Stimulated activated CD4-positive, alpha-beta T cell treated with anti-CD3 and anti-CD28 coated beads, Interleukin-4, amount 100 ng/mL, for 24 hours (primary cell): ENCODE measurements at regions not wholly inside any gene's neighbourhood (a gene's known extent, or its start where the extent isn't known, plus 50 kb on each side); places are given as distances from the start of the nearest gene placed in this dataset.

Experiments
- DNase-seq: peaks from one replicate; pipeline ENCODE4 v3.0.0-alpha.2; 2020

DNA sequence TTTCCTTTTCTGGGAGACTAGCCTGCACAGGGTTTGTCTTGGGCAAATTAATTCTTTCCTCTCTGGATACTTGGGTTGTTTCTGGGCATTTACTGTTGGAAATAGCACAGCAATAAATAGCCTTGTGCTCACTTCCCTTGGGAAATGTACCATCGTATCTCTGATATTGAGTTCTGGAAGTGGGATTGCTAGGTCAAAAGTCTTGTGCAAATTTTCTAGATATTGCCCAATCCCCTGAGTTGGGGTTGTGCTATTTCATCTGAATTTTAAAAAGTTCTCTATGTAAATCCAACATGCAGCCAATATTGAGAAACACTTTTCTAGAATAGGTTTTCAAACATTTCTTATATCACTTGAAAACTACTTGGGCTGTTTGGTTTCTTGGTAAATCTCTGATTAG is 64.0 kb upstream of the ELOVL5 start:
- DNase-seq = no peak

DNA sequence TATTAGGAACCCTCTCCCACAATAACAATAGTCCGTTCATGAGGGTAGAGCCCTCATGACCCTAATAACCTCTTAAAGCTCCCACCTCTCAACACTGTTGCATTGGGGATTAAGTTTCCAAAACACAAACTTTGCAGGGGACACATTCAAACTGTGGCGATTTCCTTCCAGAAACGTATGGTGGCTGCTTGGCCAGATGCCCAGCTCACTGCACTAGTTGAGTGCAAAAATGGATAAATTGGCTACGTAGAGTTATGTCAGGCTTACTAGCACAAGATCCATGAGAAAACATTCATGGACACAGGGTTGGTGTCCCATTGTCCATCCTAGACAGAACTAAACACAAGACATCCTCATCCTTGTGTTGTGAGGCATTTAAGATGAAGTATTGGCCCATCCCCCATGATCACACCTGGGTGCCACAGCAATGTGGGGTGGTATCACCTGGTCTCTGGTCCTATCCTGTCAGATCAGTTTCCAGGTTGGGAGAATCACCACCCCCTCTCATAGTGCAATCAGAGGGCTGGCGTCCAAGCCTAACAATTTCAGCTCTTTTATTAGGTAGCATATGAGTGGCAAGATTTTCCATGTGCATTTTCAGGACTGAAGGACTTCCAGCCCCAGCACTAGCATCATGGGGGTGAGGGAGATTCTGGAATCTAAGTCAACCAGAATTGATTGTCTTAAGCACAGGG is 63.4 kb upstream of the ELOVL5 start:
- no peak for DNase-seq

DNA sequence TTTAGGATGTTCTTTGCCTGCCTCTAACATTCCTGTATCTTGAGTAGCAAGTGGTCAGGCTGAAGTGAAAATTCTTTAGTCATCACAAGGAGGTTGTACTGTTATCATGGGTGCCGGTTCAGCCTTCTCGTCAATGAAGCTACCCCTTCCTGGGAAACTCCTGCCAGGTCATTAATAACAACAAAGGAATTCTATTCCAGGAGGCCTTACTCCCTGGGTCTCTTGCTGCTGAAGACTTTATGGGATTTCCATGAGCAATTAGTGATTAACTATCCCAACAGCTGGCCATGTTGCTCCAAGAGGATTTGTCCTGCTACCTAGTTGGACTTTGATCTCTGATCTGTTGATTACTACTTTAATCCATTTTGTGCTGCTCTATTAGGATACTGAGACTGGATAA is 62.7 kb upstream of the ELOVL5 start:
- DNase-seq = no peak

DNA sequence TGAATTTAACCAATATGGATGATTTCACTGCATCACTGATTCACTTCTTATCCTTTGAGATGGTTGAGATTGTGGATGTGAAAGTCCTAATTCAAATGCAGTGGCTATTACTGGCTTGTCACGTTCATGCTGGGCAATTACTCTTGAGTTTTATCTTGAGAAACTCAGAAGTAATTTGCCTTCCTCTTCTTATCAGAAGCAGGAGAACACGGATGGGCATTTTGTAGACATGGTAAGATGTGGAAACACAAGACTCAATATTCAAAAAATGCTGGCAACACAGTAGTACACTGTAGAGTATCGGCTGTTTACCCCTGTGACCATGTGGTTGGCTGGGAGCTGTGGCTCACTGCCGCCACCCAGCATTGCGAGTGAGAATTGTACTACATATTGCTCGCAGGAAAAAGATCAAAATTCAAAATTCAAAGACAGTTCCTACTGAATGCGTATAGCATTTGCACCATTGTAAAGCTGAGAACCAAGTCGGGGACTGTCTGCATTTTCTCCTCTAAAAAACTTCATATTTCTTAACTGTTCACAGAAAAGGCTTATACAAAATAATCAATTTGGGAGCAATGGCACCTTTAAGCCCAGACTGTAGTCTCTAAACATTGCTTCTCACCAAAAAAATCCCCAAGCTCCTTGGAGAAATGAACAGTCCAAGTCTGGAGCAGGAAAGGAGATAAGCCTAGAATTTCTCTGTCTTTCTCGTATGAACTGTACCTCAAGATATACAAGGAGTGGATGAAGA is 61.9 kb upstream of the ELOVL5 start:
- peak; percentile 62 for DNase-seq

DNA sequence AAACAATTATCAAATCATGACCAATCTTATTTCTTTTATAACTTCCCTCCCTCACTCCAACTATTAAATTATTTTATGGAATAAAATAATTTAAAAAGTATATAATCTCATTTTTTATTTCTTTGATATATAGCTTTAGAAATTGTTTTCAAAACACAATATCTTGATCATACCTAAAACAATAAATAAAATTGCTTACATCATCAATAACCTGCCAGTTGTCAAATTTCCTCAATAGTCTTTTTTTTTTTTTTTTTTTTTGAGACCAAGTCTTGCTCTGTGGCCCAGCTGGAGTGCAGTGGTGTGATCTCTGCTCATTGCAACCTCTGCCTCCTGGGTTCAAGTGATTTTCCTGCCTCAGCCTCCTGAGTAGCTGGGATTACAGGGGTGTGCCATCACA is 60.1 kb upstream of the ELOVL5 start:
- no peak for DNase-seq

DNA sequence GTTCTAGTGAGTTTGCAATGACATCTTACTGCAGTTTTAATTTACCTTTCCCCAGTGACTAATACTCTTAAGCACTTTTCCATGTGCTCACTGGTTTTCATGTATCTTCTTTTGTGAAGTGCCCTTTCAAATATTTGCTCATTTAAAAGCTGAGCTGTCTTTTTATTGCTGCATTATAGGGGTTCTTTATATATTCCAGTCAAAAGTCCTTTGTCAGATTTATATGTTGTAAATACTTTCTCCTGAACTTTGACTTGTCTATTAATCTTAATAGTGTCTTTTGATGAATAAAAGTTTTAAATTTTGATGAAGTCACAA is 50.2 kb upstream of the ELOVL5 start:
- no peak for DNase-seq

DNA sequence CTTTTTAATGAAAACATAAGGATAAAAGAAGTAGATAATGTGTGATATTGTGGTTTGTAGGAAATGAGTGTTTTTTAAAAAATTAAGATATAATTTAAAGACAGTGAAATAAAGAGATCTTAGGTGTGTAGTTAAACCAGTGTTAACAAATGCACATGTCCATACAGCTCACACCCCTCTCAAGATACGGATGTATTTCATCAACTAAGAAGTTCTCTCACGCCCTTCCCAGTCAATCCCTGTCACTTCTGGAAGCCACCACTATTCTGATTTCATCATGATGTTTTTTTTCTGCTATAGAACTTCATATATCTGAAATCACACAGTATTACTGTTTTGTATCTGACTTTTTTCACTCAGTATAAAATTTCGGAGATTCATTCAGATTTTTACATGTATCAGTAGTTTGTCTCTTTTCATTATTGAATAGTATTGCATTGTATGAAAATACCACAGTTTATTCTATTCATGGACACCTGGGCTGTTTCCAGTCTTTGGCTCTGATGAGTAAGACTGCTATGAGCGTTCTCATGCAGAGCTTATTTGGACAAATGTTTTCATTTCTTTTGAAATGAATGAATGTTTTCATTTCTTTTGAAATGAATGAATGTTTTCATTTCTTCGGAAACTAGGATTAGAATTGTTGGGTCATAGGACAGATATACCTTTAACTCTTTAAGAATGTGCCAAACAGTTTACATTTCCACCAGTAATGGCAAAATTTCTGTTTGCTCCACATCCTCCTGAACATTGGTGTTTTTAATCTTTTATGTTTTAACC is 49.7 kb upstream of the ELOVL5 start:
- no peak for DNase-seq
